ACHN (cell line): ENCODE measurements at regions not wholly inside any gene's neighbourhood (a gene's known extent, or its start where the extent isn't known, plus 50 kb on each side); places are given as distances from the start of the nearest gene placed in this dataset.
A peak's percentile ranks its signal among the peaks of the same experiment; 100 is the strongest.

Experiments used
- DNase-seq: peaks from one replicate; pipeline ENCODE4 v3.0.0-alpha.2; 2015
- in situ Hi-C: cut with HindIII; loops from 2 replicates; pipeline ENCODE4 v1.10.0; 2017; ENCODE audit warnings: low sequenced_read_pairs, low pct_ligation_motif_present, low pct_unique_long_range_greater_than_20kb

DNA sequence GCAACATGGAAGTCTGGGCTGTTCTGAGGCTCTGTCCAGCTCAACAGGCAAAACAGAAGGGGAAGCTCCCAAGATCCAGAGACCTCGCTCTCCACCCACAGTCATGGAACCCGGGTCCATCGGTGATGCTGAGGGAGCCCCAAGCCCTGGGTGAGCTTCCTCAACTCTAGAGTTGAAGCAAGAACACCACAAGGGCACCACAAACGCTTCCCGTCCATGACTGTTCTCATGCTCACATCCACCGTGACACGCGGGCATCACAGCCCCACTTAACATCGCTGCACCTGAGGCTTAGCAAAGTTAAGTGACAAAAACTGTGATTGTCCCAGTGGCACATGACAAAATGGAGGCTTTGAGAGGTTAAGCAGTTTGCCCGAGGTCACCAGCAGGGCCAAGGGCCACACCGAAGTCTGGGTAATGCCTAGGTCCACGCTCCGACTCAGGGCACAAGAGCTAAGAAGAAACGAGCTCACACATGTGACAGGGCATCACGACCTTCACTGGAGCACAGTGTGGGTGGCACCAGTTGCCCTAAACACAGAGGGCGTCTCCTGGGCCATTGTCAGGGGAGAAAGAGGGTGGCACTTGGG, 110.6 kb downstream of the OAT start:
- DNase-seq = no peak
- in situ Hi-C loops = no loop called here

DNA sequence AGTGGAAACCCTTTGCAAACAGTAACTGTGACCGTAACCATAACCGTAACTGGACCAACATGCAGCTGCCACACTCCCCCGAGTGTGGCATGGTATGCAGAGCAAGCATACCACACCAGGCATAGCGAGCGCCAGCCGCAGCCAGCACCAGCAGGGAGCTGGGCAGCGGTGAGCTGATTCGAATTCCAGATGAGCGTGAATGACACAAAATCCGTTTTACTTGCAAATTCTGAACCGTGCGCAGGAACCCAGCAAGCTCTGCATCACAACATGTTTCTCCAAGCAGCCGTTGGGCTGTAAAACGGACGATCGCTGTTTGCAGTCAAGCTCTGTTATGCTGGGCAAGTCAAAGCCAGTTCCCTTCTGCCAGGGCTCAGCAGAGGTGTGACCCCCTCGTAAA, 111.1 kb downstream of the OAT start:
- DNase-seq = no peak
- in situ Hi-C loops = no loop called here

DNA sequence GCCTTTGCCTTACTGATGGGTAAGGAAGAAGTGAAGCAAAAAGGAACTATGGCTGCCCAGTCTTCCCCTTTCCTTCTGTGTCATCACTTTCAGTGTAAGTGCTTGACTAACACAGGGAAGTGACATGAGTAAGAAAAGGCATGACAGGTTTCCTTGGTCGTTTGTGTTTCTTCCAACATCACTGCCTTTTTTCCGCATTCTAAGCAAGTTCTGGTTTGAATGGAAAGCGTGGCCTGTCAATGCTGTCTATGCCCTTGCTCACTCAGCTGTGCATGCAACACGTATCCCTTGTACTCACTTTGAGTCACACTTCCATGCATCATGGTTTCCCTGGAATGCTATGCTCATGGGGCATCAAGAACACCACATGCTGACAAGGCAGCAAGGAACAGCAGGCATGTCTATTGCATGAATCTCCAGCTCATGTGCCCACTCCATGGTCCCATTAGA, 111.8 kb downstream of the OAT start:
- DNase-seq = peak; percentile 95
- in situ Hi-C loops = no loop called here

DNA sequence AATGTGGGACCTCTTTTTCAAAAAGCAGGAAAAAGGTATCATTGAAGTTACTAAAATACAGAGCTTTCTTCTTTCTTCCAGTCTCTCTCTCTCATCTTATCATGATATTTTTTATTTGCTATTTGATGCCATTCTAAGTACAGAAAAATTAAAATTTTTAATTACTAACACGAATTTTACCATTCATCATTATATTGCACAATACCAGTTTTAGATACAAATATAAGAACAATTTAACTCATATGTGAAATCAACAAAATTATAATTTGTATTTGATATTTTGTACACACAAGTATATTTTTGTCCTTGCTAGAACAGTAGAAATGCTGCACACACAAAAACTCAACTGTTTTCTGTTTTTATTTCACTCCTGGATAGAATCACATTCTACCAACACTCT, 112.2 kb downstream of the OAT start:
- in situ Hi-C loops = no loop called here
- DNase-seq = no peak

DNA sequence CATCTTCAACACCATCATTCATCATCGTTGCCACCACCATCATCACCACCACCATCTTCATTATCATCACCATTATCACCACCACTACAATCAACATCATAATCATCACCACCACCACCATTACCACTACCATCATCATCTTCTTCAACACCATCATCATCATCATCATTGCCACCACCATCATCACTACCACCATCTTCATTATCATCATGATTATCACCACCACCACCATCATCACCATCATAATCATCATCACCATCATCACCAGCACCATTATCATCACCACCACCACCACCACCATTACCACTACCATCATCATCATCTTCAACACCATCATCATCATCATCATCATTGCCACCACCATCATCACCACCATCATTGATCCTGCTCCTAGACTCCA, 112.7 kb downstream of the OAT start:
- no peak for DNase-seq
- in situ Hi-C loops = no loop called here

DNA sequence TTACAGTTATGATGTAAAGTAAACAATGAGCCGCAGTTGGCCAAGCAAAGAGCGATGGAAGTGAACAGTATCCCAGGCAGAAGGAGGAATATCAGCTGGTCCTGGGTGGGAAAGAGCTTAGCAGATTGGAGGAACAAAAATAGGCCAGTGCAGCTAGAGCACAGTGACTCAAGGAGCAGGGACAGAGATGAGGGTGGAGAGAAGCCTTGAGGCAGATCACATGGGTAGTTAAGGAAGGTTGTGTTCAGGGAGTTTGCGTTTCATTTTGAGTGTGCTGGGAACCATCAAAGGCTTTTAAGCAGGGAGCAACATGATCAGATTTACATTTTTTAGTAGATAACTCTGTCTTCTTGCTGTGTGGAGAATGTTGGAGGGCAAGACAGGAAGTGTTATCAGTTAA, 113.6 kb downstream of the OAT start:
- in situ Hi-C loops = no loop called here
- no peak for DNase-seq

DNA sequence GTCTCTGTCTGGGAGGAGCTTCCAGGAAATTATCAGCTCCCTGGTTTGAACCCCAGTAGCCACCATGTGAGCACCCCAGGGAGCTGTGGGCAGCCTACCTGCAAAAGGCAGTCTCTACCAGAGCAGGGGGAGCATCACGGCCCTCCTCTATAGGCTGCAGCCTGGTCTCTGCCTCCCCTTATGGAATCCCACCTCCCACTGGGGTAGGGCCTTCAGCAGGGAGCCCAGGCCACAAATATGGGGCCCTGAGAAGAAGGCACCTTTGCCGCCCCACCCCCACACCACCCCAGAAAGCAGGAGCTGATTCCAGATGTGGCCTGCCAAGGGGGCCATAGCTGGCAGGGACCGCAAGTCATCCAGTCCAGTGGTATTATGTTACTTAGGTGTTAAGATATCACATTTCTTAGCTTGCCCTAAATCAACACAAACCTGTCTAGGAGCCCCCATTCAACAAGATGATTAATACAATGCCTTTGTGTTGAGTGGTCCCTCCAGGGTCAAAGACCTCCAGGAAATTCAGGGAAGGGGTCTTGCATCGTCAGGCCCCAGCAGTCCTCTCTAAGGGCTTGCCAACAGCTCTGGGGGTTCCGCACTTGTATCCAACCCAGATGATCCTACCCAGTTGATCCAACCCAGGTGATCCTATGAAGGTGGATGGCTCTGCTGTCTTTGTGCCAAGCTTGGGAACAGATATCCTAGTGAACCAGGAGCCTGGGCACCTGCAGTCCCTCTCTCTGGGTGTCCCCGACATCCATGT, 114.9 kb downstream of the OAT start:
- in situ Hi-C loops = no loop called here
- no peak for DNase-seq

DNA sequence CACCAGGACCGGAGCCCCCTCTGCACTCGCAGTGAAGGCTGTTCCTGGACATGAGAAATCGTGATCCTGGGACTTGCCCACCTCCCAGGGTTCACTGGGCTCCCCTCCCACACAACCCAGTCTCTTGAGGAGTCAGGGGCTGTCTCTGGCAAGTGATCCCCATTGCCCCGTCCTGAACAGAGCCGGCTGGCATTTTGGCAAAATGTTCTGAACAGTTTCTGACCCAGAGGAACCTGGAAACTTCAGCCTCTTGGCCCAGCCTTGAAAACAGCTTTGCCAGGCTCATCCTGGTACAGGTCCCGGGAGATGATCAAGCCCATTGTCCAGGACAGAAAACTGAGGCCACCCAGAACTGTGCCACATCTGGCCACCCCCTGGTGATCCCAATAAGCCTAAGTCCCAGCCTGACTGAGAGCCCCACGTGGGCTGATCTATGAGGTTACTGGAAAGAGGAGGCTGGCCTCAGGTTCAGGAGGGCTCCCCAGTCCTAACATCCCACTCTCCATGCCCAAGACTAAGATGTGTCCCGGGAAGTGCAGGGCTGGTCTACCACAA, 115.7 kb downstream of the OAT start:
- in situ Hi-C loops = no loop called here
- DNase-seq = no peak

DNA sequence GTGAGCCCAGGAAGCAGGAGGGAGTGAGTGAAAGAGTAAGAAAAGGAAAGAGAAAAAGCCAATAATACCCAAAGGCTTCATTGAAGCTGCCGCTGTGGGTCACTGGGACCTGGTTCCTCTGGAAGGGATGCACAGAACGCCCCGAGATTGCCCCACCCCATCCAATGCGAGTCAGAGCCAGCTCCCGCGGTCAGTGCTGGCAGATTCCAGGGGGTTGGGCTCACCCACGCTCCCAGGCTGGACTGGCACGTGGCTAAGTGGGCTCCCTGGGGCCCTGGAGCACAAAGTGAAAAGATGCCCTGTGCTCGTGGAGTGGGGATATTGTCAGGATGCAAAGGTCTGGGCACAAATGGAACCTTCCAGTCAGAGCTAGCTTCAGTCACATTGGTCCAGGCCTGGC, 117.0 kb downstream of the OAT start:
- in situ Hi-C loops = no loop called here
- DNase-seq = no peak

DNA sequence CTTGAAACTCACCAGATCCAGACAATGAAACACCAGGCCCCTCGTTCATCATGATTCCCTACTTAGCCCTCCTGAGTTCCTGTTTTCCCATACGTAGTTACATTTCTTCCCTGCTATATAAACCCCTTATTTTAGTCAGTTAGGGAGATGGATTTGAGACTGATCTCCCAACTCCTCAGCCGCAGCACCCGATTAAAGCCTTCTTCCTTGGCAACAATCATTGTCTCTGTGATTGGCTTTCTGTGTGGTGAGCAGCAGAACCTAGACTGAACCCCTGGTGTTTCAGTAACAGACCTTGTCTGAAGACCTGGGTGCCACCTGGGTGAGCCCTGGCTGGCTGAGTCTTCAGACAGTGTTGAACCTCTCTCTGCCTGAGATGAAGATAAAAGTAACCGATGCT, 118.0 kb downstream of the OAT start:
- in situ Hi-C loops = no loop called here
- no peak for DNase-seq

DNA sequence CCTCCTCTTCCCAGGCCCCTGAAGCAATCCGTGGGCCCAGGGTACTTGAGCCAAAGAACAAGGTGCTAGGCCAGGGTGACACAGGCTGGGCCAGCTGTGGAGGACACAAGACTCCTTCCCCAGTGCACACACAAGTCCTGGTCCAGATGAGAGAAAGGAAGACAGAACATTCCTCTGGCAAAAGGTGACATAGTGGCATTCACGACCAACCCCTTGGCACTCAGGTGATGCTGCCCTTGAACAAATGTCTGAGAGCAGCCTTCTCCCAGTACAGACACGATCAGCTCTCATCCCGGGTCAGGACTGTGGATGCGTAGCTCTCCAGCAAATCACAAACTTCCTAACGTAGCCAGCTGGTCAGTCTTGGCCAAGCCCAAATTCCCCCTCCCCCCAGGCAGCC, 118.5 kb downstream of the OAT start:
- DNase-seq = no peak
- in situ Hi-C loops = no loop called here

DNA sequence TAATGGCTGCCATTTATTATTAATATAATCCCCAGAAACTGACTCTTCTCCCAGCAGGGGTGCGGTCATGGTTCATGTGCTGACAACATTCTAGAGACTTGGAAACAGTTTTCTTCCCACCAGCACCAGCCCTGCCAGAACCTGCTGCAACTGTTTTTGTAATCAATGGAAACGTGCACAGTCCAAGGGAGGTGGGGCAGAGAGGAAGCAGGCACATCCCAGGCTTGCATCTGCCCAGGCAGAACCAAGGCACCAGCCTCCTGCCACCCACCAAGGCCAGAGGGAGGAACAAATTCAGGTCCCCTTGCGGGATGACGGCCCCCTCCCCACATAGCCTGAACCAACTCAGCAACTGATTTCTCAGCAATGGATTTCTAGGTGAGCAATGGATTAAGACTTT, 119.0 kb downstream of the OAT start:
- in situ Hi-C loops = no loop called here

DNA sequence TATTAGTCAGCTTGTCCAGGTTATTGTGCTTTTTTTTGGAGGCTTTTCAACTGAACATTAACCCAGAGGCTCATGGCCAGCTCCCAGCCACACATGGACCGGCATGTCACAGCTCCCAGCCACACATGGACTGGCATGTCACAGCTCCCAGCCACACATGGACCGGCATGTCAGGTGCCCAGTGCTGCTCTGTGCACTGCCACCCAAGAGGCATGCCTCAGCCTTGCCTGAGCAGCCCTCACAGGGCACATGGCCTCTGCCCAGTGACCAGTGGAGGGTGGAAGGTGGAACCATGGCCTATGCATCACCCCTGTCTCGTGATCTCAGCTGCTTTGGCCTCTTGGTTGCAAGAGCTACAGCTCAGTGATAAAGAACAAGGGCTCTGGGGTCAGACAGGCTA, 119.8 kb downstream of the OAT start:
- DNase-seq = no peak
- in situ Hi-C loops = no loop called here

More for the DNA sequence above, 119.0 kb downstream of the OAT start:
- DNase-seq = no peak

DNA sequence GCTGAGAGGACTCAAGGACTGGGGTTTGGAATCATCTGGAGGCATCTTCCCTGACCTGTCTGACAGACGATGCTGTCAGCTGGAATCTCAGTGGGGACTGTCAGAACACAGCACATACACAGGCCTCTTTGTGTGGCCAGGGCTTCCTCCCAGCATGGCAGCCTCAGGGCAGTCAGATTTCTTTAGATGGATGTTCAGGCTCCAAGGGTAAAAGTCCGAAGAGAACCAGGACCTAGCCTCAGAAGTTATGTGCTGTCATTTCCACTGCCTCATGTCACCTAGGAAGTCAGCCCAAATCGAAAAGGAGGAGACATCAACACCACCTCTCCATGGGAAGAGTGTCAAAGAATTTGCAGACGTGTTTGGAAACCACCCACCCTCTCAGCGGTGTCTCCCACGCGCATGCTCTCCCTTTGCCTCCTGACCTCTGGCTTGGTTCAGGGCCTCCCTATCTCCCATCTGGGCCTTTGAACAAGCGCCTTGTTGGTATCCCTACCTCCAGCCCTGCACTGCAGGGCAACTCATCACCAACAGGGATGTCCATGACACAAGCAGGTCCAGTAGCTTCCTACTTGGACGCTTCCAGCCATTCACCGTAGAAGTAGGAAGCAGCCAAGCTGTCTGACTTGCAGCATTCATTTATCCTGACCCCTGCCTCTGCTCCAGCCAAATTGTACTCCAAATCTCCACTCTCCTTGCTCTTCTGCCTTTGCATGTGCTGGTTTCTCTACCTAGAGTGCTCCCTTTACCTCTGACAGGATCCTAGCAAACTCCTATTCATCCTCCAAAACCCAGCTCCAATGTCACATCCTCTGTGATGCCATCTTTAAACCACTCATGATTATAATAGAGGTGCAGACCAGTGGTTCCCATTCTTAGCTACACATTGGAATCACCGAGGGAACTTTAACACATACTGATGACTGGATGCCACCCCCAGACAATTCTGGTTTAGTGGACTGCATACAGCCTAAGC, 121.6 kb downstream of the OAT start:
- in situ Hi-C loops = no loop called here

DNA sequence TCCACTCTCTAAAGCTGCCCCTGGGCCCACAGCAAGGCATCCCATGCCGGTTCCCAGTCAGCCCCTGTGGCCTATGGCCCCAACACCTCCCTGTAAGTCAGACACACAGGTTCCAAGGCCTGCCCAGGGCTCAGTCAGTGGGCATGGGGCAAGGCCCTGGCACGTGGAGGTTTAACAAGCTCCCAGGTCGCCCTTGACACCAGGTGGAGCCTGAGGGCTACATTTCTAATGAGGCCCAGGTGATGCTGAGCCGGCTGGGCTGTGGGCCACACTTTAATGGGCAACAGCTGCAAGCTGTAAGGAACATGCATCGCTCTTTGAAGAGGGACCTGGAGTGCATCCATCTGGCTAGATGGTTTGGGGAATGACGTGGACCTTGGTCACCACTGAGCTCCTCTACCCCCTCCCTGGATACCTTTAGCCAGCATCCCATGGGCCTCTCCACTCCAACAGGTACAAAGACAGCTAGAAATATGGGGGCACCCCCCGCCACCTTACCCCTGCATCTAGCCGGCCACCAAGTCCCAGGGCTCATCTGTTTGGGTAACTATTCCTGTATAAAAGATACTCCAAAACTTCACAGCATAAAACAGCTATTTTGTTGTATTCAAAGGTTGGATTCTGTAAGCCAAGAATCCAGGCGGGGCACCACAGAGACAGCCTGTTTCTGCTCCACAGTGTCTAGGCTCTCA, 122.5 kb downstream of the OAT start:
- in situ Hi-C loops = no loop called here
- DNase-seq = peak; percentile 43

More for the DNA sequence above, 121.6 kb downstream of the OAT start:
- no peak for DNase-seq

DNA sequence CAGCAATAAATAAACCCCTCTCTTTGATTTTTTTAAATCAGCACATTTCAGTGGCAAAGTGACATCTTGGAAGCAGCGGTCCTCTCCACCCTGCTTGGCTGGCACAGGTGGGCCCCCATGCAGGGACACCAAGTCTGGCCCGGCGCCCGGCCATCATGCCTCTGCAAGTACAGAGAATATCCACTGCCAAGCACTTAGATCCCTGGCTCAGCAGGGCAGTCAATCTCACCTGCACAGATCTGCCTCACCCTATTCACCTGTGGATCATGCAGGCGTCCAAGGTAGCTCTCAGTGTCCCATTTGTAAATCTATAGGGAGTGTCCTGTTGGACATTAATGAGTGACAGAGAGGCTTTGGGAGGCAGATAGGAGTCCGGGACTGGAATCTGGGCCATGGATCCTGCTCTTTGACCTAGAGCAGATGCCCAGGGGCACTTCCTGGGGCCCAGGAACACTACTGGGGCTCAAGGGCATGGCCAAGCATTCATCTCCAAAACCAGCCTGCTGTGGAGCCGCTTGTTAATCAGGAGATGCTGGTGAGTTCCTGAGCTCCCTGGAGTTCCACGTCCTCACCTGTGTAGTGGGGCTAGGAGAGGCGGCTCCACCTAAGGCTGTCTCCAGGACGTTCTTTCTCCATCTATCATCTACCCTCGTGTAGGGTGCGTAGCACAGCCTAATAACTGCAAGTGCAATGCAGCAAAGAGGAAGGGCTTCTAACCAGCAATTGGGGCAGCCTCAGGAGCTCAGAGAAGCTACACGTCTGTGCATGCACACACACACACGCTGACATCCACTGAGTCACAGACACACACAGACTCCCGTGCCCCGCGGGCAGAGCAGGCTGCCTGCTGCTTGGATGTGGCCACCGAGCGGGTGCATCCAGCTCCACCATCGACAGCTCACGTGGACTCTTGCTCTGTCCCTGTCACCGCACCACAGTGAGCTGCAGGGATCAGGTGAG, 123.6 kb downstream of the OAT start:
- in situ Hi-C loops = no loop called here
- DNase-seq = no peak

DNA sequence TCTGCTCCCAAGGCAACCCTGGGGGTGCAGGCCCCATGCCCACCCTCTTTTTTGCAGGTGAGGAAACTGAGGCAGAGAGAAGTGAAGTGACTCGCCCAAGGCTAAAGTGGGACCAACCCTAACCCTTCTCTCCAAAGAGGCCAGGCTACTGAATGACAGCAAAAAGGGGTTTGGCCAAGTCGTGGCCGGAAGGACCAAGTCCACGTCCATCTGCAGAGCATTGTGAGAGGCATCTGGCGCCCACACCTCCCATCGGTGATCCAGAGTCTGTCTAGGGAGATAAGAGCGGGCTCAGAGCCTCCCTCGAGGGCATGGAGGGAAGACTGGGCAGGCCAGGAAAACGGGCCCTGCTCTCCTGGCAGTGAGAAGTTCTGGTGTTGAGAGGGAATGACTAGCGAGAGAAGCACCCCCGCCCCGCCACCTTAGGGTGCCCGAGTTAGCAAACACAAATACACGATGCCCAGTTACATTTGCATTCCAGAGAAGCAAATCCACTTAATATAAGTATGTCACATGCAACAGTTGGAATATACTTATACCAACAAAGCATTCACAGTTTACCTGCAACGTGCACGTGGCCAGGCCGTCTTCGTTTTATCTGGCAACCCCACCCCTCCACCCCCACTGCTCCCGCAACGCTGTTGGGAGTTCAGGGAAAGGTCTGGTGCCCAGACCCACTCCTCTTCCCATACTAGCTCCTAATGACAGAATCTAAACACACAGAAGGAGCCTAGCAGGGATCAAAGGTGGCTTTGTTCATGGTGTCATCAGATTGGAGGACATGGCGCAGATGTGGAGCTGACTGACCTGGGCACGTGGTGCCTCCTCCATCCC, 124.9 kb downstream of the OAT start:
- no peak for DNase-seq
- in situ Hi-C loops = no loop called here
